ENCODE measurements at regions not wholly inside any gene's neighbourhood (a gene's known extent, or its start where the extent isn't known, plus 50 kb on each side); places are given as distances from the start of the nearest gene placed in this dataset.

- no peaks in the 10 kb centered on the region for H3K9me3 ChIP-seq (ENCODE audit: control insufficient read depth, insufficient read depth, low read depth, low read length)
- TF ChIP-seq TRIM28 (IDR thresholded peaks at IDR 0.05; ENCODE audit: borderline replicate concordance, low read length), result no peak
- TF ChIP-seq ZSCAN5A (tag by site-specific recombination; IDR thresholded peaks at IDR 0.05), result no peak
- no peak for TF ChIP-seq ZNF175 (tag by site-specific recombination; IDR thresholded peaks at IDR 0.05)
- no peak for TF ChIP-seq ZFP3 (tag by site-specific recombination; IDR thresholded peaks at IDR 0.05; ENCODE audit: low read depth)
- no peak for TF ChIP-seq FEZF1 (tag by site-specific recombination; IDR thresholded peaks at IDR 0.05)
- no peak for TF ChIP-seq ZBTB17 (tag by site-specific recombination; IDR thresholded peaks at IDR 0.05)
- TF ChIP-seq ZNF24 (tag by site-specific recombination; IDR thresholded peaks at IDR 0.05), result no peak
- TF ChIP-seq, protein P1, sequence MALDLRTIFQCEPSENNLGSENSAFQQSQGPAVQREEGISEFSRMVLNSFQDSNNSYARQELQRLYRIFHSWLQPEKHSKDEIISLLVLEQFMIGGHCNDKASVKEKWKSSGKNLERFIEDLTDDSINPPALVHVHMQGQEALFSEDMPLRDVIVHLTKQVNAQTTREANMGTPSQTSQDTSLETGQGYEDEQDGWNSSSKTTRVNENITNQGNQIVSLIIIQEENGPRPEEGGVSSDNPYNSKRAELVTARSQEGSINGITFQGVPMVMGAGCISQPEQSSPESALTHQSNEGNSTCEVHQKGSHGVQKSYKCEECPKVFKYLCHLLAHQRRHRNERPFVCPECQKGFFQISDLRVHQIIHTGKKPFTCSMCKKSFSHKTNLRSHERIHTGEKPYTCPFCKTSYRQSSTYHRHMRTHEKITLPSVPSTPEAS (tag by site-specific recombination; IDR thresholded peaks at IDR 0.05), result no peak
- TF ChIP-seq ZNF544 (tag by site-specific recombination; IDR thresholded peaks at IDR 0.05), result no peak
- no peak overlapping the region for H3K4me3 ChIP-seq (ENCODE audit: low read depth, low read length)
- H3K36me3 ChIP-seq (ENCODE audit: control insufficient read depth in 2 of 2, insufficient read depth in 1 of 2, low read length in 2 of 2), result no peaks in the 10 kb centered on the region
- H3K27ac ChIP-seq (ENCODE audit: extremely low read depth, low read depth, low read length), result no peak overlapping the region
- no peaks in the 10 kb centered on the region for H3K4me1 ChIP-seq (ENCODE audit: control insufficient read depth, insufficient read depth, low read length)
- CTCF ChIA-PET, result no interaction called here
- POLR2A ChIA-PET, result no interaction called here
Observed at GRCh38 chr11:91173701-91174100, 950.9 kb upstream of the CHORDC1 start.

DNA sequence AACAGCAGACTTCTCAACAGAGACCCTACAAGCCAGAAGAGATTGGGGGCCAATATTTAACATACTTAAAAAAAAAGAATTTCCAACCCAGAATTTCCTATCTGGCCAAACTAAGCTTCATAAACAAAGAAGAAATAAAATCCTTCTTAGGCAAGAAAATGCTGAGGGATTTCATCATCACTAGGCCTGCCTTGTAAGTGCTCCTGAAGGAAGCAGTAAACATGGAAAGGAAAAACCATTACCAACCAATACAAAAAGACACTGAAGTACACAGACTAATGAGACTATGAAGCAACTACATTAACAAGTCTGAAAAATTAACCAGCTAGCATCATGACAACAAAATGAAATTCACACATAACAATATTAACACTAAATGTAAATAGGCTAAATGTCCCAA is 947.9 kb upstream of the CHORDC1 start:
- POLR2A ChIA-PET, result no interaction called here
- no peaks in the 10 kb centered on the region for H3K36me3 ChIP-seq (ENCODE audit: control insufficient read depth in 2 of 2, insufficient read depth in 1 of 2, low read length in 2 of 2)
- no peak overlapping the region for H3K4me3 ChIP-seq (ENCODE audit: low read depth, low read length)
- CTCF ChIA-PET, result no interaction called here
- no peak overlapping the region for H3K27ac ChIP-seq (ENCODE audit: extremely low read depth, low read depth, low read length)
- TF ChIP-seq YY1 (tag by site-specific recombination; IDR thresholded peaks at IDR 0.05) (no peak), ZFP41 (tag by site-specific recombination; IDR thresholded peaks at IDR 0.05; ENCODE audit: borderline replicate concordance) (no peak), ZNF610 (tag by site-specific recombination; IDR thresholded peaks at IDR 0.05; ENCODE audit: borderline replicate concordance) (no peak), ZBTB44 (tag by site-specific recombination; IDR thresholded peaks at IDR 0.05) (no peak)
- H3K4me1 ChIP-seq (ENCODE audit: control insufficient read depth, insufficient read depth, low read length), result no peaks in the 10 kb centered on the region
- H3K9me3 ChIP-seq (ENCODE audit: control insufficient read depth, insufficient read depth, low read depth, low read length), result no peaks in the 10 kb centered on the region

DNA sequence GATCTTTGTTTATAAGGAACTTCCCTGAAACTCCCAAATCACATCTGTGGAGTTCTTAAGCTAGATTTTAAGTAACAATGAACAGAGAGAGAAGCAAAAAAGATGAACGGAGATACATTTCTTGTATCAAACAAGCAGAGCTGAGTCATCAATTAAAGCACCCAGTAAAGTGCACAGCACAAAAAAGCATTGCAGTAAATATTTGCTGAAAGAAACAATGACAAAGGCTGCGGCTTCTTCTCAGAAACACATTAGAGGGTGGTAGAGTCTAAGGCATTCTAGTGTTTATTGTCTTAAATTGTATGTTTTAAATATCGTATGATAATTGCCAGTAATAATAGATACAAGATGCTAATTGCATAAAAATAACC is 941.6 kb upstream of the CHORDC1 start:
- no peaks in the 10 kb centered on the region for H3K36me3 ChIP-seq (ENCODE audit: control insufficient read depth in 2 of 2, insufficient read depth in 1 of 2, low read length in 2 of 2)
- H3K4me1 ChIP-seq (ENCODE audit: control insufficient read depth, insufficient read depth, low read length), result no peaks in the 10 kb centered on the region
- POLR2A ChIA-PET, result no interaction called here
- no peaks in the 10 kb centered on the region; the same call in 1 of the 2 replicates for H3K9me3 ChIP-seq (ENCODE audit: control insufficient read depth, insufficient read depth, low read depth, low read length)
- CTCF ChIA-PET, result no interaction called here
- no peak for TF ChIP-seq ZSCAN5A (tag by site-specific recombination; IDR thresholded peaks at IDR 0.05)
- no peak for TF ChIP-seq ZNF426 (tag by site-specific recombination; IDR thresholded peaks at IDR 0.05)
- no peak for TF ChIP-seq ZNF121 (tag by site-specific recombination; IDR thresholded peaks at IDR 0.05)
- TF ChIP-seq ZNF140 (tag by site-specific recombination; IDR thresholded peaks at IDR 0.05), result no peak
- no peak for TF ChIP-seq ZNF157 (tag by site-specific recombination; IDR thresholded peaks at IDR 0.05)
- no peak for TF ChIP-seq ZNF558 (tag by site-specific recombination; IDR thresholded peaks at IDR 0.05)
- TF ChIP-seq ZNF560 (tag by site-specific recombination; IDR thresholded peaks at IDR 0.05; ENCODE audit: borderline replicate concordance), result no peak
- H3K4me3 ChIP-seq (ENCODE audit: low read depth, low read length), result no peak overlapping the region
- no peak overlapping the region for H3K27ac ChIP-seq (ENCODE audit: extremely low read depth, low read depth, low read length)
